T-cell (primary cell): ENCODE measurements at regions not wholly inside any gene's neighbourhood (a gene's known extent, or its start where the extent isn't known, plus 50 kb on each side); places are given as distances from the start of the nearest gene placed in this dataset.

Source experiments
- ATAC-seq, 4 experiments: fragments of 200-7000 bp in 3 of 4; fragments of 150-1000 bp in 1 of 4; cut with Tn5 transposase; replicated peaks in 1 of 4; 1 replicate in 3 of 4; 2 replicates in 1 of 4; pipeline ENCODE4 v1.10.0; 2021; ENCODE audit warnings: moderate library complexity in 3 of 4, mild to moderate bottlenecking in 2 of 4, moderate number of reproducible peaks in 1 of 4
- CTCF ChIA-PET, 2 donors: fragments of 300-600 bp; sonication (Branson Sonifier 250); formaldehyde crosslinking; loops; one replicate each; lab custom pipeline; 2022; ENCODE audit warnings: antibody characterized with exemption in 2 of 2; lab: Charles Lee
- POLR2A ChIA-PET, 2 donors: fragments of 300-600 bp; sonication (Branson Sonifier 250); formaldehyde crosslinking; loops; one replicate each; lab custom pipeline; 2022; ENCODE audit warnings: antibody characterized with exemption in 2 of 2; lab: Charles Lee
- DNase-seq, 35 experiments: peaks; one replicate each; pipeline versions ENCODE4 v3.0.0 to v3.0.0-alpha.2; 2013 to 2023
- H3K27ac ChIP-seq: one replicate; pipeline ENCODE4 v1.5.1; 2013; ENCODE audit warnings: low read length
- H3K27me3 ChIP-seq, 2 experiments: replicated peaks in 1 of 2; 1 replicate in 1 of 2; 2 replicates in 1 of 2; pipeline versions ENCODE4 v1.6.1 to v1.7.0; 2013; ENCODE audit warnings: low read length in 1 of 2, mixed read lengths in 1 of 2; ENCODE audit not compliant: control insufficient read depth in 2 of 2, insufficient read depth in 2 of 2; ENCODE audit errors: extremely low read depth in 1 of 2
- H3K36me3 ChIP-seq, 2 donors: 1 replicate in 1 of 2; 2 replicates in 1 of 2; pipeline versions ENCODE4 v1.6.1 to v1.7.0; 2013; ENCODE audit warnings: low read length in 1 of 2; ENCODE audit not compliant: control insufficient read depth in 2 of 2, insufficient read depth in 1 of 2; ENCODE audit errors: extremely low read depth in 1 of 2
- H3K4me1 ChIP-seq, 2 experiments: 1 replicate in 1 of 2; 2 replicates in 1 of 2; pipeline versions ENCODE4 v1.6.1 to v1.7.0; 2013; ENCODE audit warnings: low read length in 2 of 2, mixed read lengths in 1 of 2; ENCODE audit not compliant: insufficient read depth in 2 of 2, control insufficient read depth in 1 of 2; ENCODE audit errors: extremely low read depth in 1 of 2
- H3K4me3 ChIP-seq, 2 donors: 1 replicate in 1 of 2; 2 replicates in 1 of 2; pipeline versions ENCODE4 v1.5.1 to v1.7.0; 2013; ENCODE audit warnings: mild to moderate bottlenecking in 2 of 2, low read length in 1 of 2, moderate library complexity in 1 of 2; ENCODE audit not compliant: control insufficient read depth in 1 of 2; ENCODE audit errors: extremely low read depth in 1 of 2
- H3K9me3 ChIP-seq: 2 replicates; pipeline ENCODE4 v1.7.0; 2013
- H3K27ac Mint-ChIP-seq, 2 donors: one replicate each; pipeline ENCODE4 v1.8.0; 2020 to 2021; ENCODE audit warnings: mild to moderate bottlenecking in 2 of 2, mixed read lengths in 2 of 2
- H3K27me3 Mint-ChIP-seq, 2 donors: one replicate each; pipeline ENCODE4 v1.8.0; 2021 to 2022; ENCODE audit warnings: mixed read lengths in 2 of 2
- H3K36me3 Mint-ChIP-seq: one replicate; pipeline ENCODE4 v1.8.0; 2021; ENCODE audit warnings: mixed read lengths
- H3K4me1 Mint-ChIP-seq, 3 donors: one replicate each; pipeline ENCODE4 v1.8.0; 2020 to 2022; ENCODE audit warnings: mixed read lengths in 3 of 3, mild to moderate bottlenecking in 1 of 3
- H3K4me3 Mint-ChIP-seq, 3 donors: one replicate each; pipeline ENCODE4 v1.8.0; 2020 to 2022; ENCODE audit warnings: mild to moderate bottlenecking in 3 of 3, mixed read lengths in 3 of 3, moderate library complexity in 3 of 3
- H3K9me3 Mint-ChIP-seq, 3 donors: one replicate each; pipeline ENCODE4 v1.8.0; 2020 to 2022; ENCODE audit warnings: mixed read lengths in 3 of 3
- WGBS: methylation state at CpG from one replicate; pipeline ENCODE4 v1.1.5; 2013; ENCODE audit warnings: missing lambda C conversion rate; ENCODE audit not compliant: insufficient coverage; 5-methylcytosine and 5-hydroxymethylcytosine counted together

- H3K36me3 ChIP-seq: no peaks in the 10 kb centered on the region
- CTCF ChIA-PET: no interaction called here
- H3K27ac Mint-ChIP-seq: no peak overlapping the region
- no peaks in the 10 kb centered on the region for H3K4me1 ChIP-seq
- H3K27me3 ChIP-seq: no peaks in the 10 kb centered on the region
- no peak overlapping the region for H3K4me3 ChIP-seq
- H3K36me3 Mint-ChIP-seq: no peaks in the 10 kb centered on the region
- no peaks in the 10 kb centered on the region for H3K4me1 Mint-ChIP-seq
- WGBS: 44% methylated on average over 1 of the region's 2 CpGs
- DNase-seq (no peak), ATAC-seq (no peak)
- H3K27ac ChIP-seq: no peak overlapping the region
- no peaks in the 10 kb centered on the region for H3K27me3 Mint-ChIP-seq
- H3K4me3 Mint-ChIP-seq: no peak overlapping the region
- POLR2A ChIA-PET: no interaction called here
- no peaks in the 10 kb centered on the region for H3K9me3 ChIP-seq
- peaks cover 0 to 2% (median 0%) of the 10 kb centered on the region in 3 donors for H3K9me3 Mint-ChIP-seq
These were observed 188.4 kb downstream of the ABCC12 start for GRCh38 chr16:47967374-47967773.

- Mint-ChIP-seq H3K4me1 (no peaks in the 10 kb centered on the region), H3K27me3 (no peaks in the 10 kb centered on the region), H3K9me3 (peaks cover 0 to 2% (median 0%) of the 10 kb centered on the region in 3 donors), H3K4me3 (no peak overlapping the region), H3K36me3 (no peaks in the 10 kb centered on the region), H3K27ac (no peak overlapping the region)
- Histone ChIP-seq H3K4me1 (no peaks in the 10 kb centered on the region), H3K4me3 (no peak overlapping the region), H3K27ac (no peak overlapping the region), H3K27me3 (no peaks in the 10 kb centered on the region), H3K36me3 (no peaks in the 10 kb centered on the region), H3K9me3 (no peaks in the 10 kb centered on the region)
- 88% methylated on average over 3 of the region's 4 CpGs for WGBS
- no peak for ATAC-seq
- CTCF ChIA-PET: no interaction called here
- DNase-seq: no peak
- POLR2A ChIA-PET: no interaction called here
These were observed 189.5 kb downstream of the ABCC12 start for GRCh38 chr16:47966325-47966724.

GRCh38 chr16:47965439-47965838 is 190.4 kb downstream of the ABCC12 start:
- ChIA-PET CTCF (no interaction called here), POLR2A (no interaction called here)
- no peak overlapping the region for H3K27ac ChIP-seq
- DNase-seq (no peak), ATAC-seq (no peak)
- no peaks in the 10 kb centered on the region for H3K4me1 ChIP-seq
- H3K27me3 Mint-ChIP-seq: no peaks in the 10 kb centered on the region
- H3K9me3 Mint-ChIP-seq: peaks cover 0 to 2% (median 0%) of the 10 kb centered on the region in 3 donors
- no peak overlapping the region for H3K4me3 Mint-ChIP-seq
- no peaks in the 10 kb centered on the region for H3K36me3 ChIP-seq
- no peaks in the 10 kb centered on the region for H3K9me3 ChIP-seq
- no peak overlapping the region for H3K4me3 ChIP-seq
- no peaks in the 10 kb centered on the region for H3K36me3 Mint-ChIP-seq
- no peaks in the 10 kb centered on the region for H3K27me3 ChIP-seq
- no peaks in the 10 kb centered on the region for H3K4me1 Mint-ChIP-seq
- WGBS: no CpG with 5 or more reads among the region's 2 CpGs
- H3K27ac Mint-ChIP-seq: no peak overlapping the region

- Mint-ChIP-seq H3K36me3 (no peaks in the 10 kb centered on the region), H3K27me3 (peaks cover 4 to 14% of the 10 kb centered on the region in 2 donors), H3K27ac (no peak overlapping the region), H3K4me1 (no peaks in the 10 kb centered on the region), H3K9me3 (peaks cover 0 to 6% (median 0%) of the 10 kb centered on the region in 3 donors), H3K4me3 (no peak overlapping the region)
- H3K4me1 ChIP-seq: no peaks in the 10 kb centered on the region
- H3K36me3 ChIP-seq: no peaks in the 10 kb centered on the region
- DNase-seq: no peak
- H3K9me3 ChIP-seq: no peaks in the 10 kb centered on the region
- 56% methylated on average over 2 of the region's 5 CpGs for WGBS
- no peak for ATAC-seq
- CTCF ChIA-PET: no interaction called here
- POLR2A ChIA-PET: no interaction called here
- H3K27me3 ChIP-seq: peaks cover 0 to 3% of the 10 kb centered on the region in 2 experiments
- no peak overlapping the region for H3K4me3 ChIP-seq
- H3K27ac ChIP-seq: no peak overlapping the region
These were observed 197.1 kb downstream of the ABCC12 start for GRCh38 chr16:47958726-47959125.

GRCh38 chr16:47956916-47957315 is 198.9 kb downstream of the ABCC12 start:
- DNase-seq: no peak
- Histone ChIP-seq H3K27me3 (peaks cover 0 to 3% of the 10 kb centered on the region in 2 experiments), H3K36me3 (no peaks in the 10 kb centered on the region), H3K4me3 (no peak overlapping the region), H3K27ac (no peak overlapping the region), H3K9me3 (no peaks in the 10 kb centered on the region), H3K4me1 (no peaks in the 10 kb centered on the region)
- peaks cover 0 to 6% (median 0%) of the 10 kb centered on the region in 3 donors for H3K9me3 Mint-ChIP-seq
- CTCF ChIA-PET: no interaction called here
- H3K27me3 Mint-ChIP-seq: peaks cover 4 to 14% of the 10 kb centered on the region in 2 donors
- ATAC-seq: no peak
- no peak overlapping the region for H3K4me3 Mint-ChIP-seq
- H3K4me1 Mint-ChIP-seq: no peaks in the 10 kb centered on the region
- POLR2A ChIA-PET: no interaction called here
- H3K36me3 Mint-ChIP-seq: no peaks in the 10 kb centered on the region
- WGBS: 38% methylated on average over 1 of the region's 2 CpGs
- H3K27ac Mint-ChIP-seq: no peak overlapping the region

- H3K4me3 ChIP-seq: no peak overlapping the region
- H3K36me3 Mint-ChIP-seq: no peaks in the 10 kb centered on the region
- H3K4me1 Mint-ChIP-seq: no peaks in the 10 kb centered on the region
- H3K9me3 ChIP-seq: no peaks in the 10 kb centered on the region
- H3K27ac Mint-ChIP-seq: no peak overlapping the region
- H3K27me3 Mint-ChIP-seq: peaks cover 2 to 4% of the 10 kb centered on the region in 2 donors
- DNase-seq: no peak
- peaks cover 0 to 8% of the 10 kb centered on the region in 2 experiments for H3K27me3 ChIP-seq
- H3K4me3 Mint-ChIP-seq: no peak overlapping the region
- no peak for ATAC-seq
- POLR2A ChIA-PET: no interaction called here
- no peaks in the 10 kb centered on the region for H3K4me1 ChIP-seq
- 86% methylated on average over 9 of the region's 9 CpGs for WGBS
- CTCF ChIA-PET: no interaction called here
- no peaks in the 10 kb centered on the region for H3K36me3 ChIP-seq
- H3K27ac ChIP-seq: no peak overlapping the region
- no peaks in the 10 kb centered on the region for H3K9me3 Mint-ChIP-seq
These were observed 206.1 kb downstream of the ABCC12 start for GRCh38 chr16:47949714-47950113.

GRCh38 chr16:47949276-47949675 is 206.5 kb downstream of the ABCC12 start:
- Mint-ChIP-seq H3K9me3 (no peaks in the 10 kb centered on the region), H3K36me3 (no peaks in the 10 kb centered on the region), H3K4me3 (no peak overlapping the region), H3K27me3 (peaks cover 2 to 4% of the 10 kb centered on the region in 2 donors), H3K4me1 (no peaks in the 10 kb centered on the region), H3K27ac (no peak overlapping the region)
- Histone ChIP-seq H3K27me3 (peaks cover 0 to 12% of the 10 kb centered on the region in 2 experiments), H3K4me1 (no peaks in the 10 kb centered on the region), H3K4me3 (no peak overlapping the region), H3K9me3 (no peaks in the 10 kb centered on the region), H3K36me3 (no peaks in the 10 kb centered on the region), H3K27ac (no peak overlapping the region)
- ChIA-PET POLR2A (no interaction called here), CTCF (no interaction called here)
- DNase-seq: no peak
- no peak for ATAC-seq
- WGBS: 74% methylated on average over 7 of the region's 10 CpGs
